GM12878 (cell line): ENCODE measurements at regions not wholly inside any gene's neighbourhood (a gene's known extent, or its start where the extent isn't known, plus 50 kb on each side); places are given as distances from the start of the nearest gene placed in this dataset.

ENCODE experiments used
- ATAC-seq: fragments of 200-7000 bp; cut with Tn5 transposase; 3 replicates; pipeline ENCODE4 v1.9.1; 2020; ENCODE audit warnings: mild to moderate bottlenecking, moderate library complexity
- BruUV-seq: library from RNA; stranded (reverse); fragments of 400-500 nt; replicated peaks from 2 replicates; lab custom pipeline; 2021; lab: Mats Ljungman, UMichigan
- CTCF ChIA-PET: fragments of 300-600 bp; sonication (Branson Sonifier 250); formaldehyde crosslinking; extraction: SDS; loops from one replicate; lab custom pipeline; 2021; ENCODE audit warnings: inconsistent platforms; lab: Yijun Ruan, JAX
- POLR2A ChIA-PET: fragments of 350-600 bp; formaldehyde crosslinking; extraction: SDS; loops from one replicate; lab custom pipeline; 2021; ENCODE audit warnings: inconsistent platforms; lab: Charles Lee
- RAD21 ChIA-PET: fragments of 300-600 bp; sonication (Branson Sonifier 250); formaldehyde crosslinking; loops from one replicate; lab custom pipeline; 2023; ENCODE audit warnings: antibody characterized with exemption; ENCODE audit not compliant: unreplicated experiment; lab: Charles Lee
- SMC1A ChIA-PET: fragments of 300-600 bp; sonication (Branson Sonifier 250); formaldehyde crosslinking; loops from one replicate; lab custom pipeline; 2023; ENCODE audit not compliant: unreplicated experiment, uncharacterized antibody; lab: Charles Lee
- DNase-seq: peaks from one replicate; pipeline ENCODE4 v3.0.0-alpha.2; 2011; ENCODE audit warnings: low read depth, low spot score
- FAIRE-seq: peaks from 3 replicates; lab custom pipeline; 2011; peaks lifted over from hg19 to GRCh38; lab: Jason Lieb, UNC
- H2AFZ ChIP-seq: 2 replicates; pipeline ENCODE4 v1.6.0; 2011; ENCODE audit warnings: low read depth, low read length, control low read depth; ENCODE audit not compliant: control insufficient read depth
- H3K27ac ChIP-seq: 2 replicates; pipeline ENCODE4 v1.5.1; 2011; ENCODE audit warnings: control low read depth; ENCODE audit not compliant: control insufficient read depth, insufficient read depth
- H3K27me3 ChIP-seq, 2 experiments: replicated peaks in 1 of 2; 2 replicates each; pipeline versions ENCODE4 v1.6.0 to v1.6.1; 2011; ENCODE audit warnings: low read length in 1 of 2; ENCODE audit not compliant: control insufficient read depth in 2 of 2, insufficient read depth in 2 of 2
- H3K36me3 ChIP-seq, 2 experiments: 2 replicates each; pipeline ENCODE4 v1.5.1; 2011; ENCODE audit warnings: low read length in 1 of 2; ENCODE audit not compliant: control insufficient read depth in 2 of 2, insufficient read depth in 2 of 2
- H3K4me1 ChIP-seq: 2 replicates; pipeline ENCODE4 v1.6.1; 2011; ENCODE audit warnings: mild to moderate bottlenecking, low read length, moderate library complexity, mixed read lengths; ENCODE audit not compliant: control insufficient read depth, insufficient read depth
- H3K4me2 ChIP-seq: 2 replicates; pipeline ENCODE4 v1.6.0; 2011; ENCODE audit warnings: control low read depth; ENCODE audit not compliant: control insufficient read depth, insufficient read depth
- H3K4me3 ChIP-seq: fragments of 200-600 bp; sonication (generic); 2 replicates; pipeline ENCODE4 v1.5.1; 2016
- H3K79me2 ChIP-seq: 2 replicates; pipeline ENCODE4 v1.6.0; 2011; ENCODE audit warnings: low read length; ENCODE audit not compliant: control insufficient read depth, insufficient read depth
- H3K9ac ChIP-seq: 2 replicates; pipeline ENCODE4 v1.8.0; 2011; ENCODE audit warnings: low read length, control low read depth, mixed read lengths; ENCODE audit not compliant: control insufficient read depth, insufficient read depth
- H3K9me3 ChIP-seq: replicated peaks from 3 replicates; pipeline ENCODE4 v1.5.1; 2011; ENCODE audit warnings: mild to moderate bottlenecking, low read length; ENCODE audit not compliant: control insufficient read depth, insufficient read depth
- H4K20me1 ChIP-seq: 2 replicates; pipeline ENCODE4 v1.6.0; 2011; ENCODE audit not compliant: control insufficient read depth, insufficient read depth
- DPF2 ChIP-seq: fragments of 450-650 bp; IDR thresholded peaks from 2 replicates; pipeline ENCODE4 v1.6.1; 2017; ENCODE audit warnings: mild to moderate bottlenecking
- EP300 ChIP-seq, 2 experiments: fragments of 150-350 bp in 1 of 2; IDR thresholded peaks; 2 replicates each; pipeline ENCODE4 v1.6.1; 2011 to 2012; ENCODE audit warnings: low read depth in 2 of 2, low read length in 2 of 2, borderline replicate concordance in 1 of 2, improper control_type of control experiment in 1 of 2, inconsistent platforms in 1 of 2; ENCODE audit not compliant: control insufficient read depth in 1 of 2
- LARP7 ChIP-seq: fragments of 450-650 bp; IDR thresholded peaks from 2 replicates; pipeline ENCODE4 v1.6.1; 2017; ENCODE audit warnings: mild to moderate bottlenecking
- PAX8 ChIP-seq: fragments of 450-650 bp; IDR thresholded peaks from 2 replicates; pipeline ENCODE4 v1.6.1; 2017; ENCODE audit warnings: mild to moderate bottlenecking, moderate library complexity
- RCOR1 ChIP-seq: conservative IDR thresholded peaks from 2 replicates; pipeline ENCODE4 v1.6.1; 2012; ENCODE audit warnings: low read depth, low read length, improper control_type of control experiment
- WRNIP1 ChIP-seq: IDR thresholded peaks from 2 replicates; pipeline ENCODE4 v1.6.1; 2011; ENCODE audit warnings: low read depth, low read length, improper control_type of control experiment, borderline replicate concordance
- WGBS: methylation state at CpG from one replicate; pipeline ENCODE4 v1.1.6; 2016; ENCODE audit warnings: low lambda C conversion rate; ENCODE audit not compliant: insufficient replicate concordance, insufficient coverage; ENCODE audit errors: missing lambda C conversion rate; 5-methylcytosine and 5-hydroxymethylcytosine counted together
- in situ Hi-C: fragments of 300-500 bp; cut with MboI; formaldehyde crosslinking; loops from 9 replicates; pipeline ENCODE4 v1.14.3; 2018; ENCODE audit warnings: mixed read lengths
- intact Hi-C: fragments of 100-400 bp; cut with micrococcal nuclease; formaldehyde crosslinking; loops from one replicate; pipeline ENCODE4 v1.14.2; 2022; ENCODE audit not compliant: unreplicated experiment
- TF ChIP-seq, protein P1 (sequence below): fragments of 450-650 bp; IDR thresholded peaks from 2 replicates; pipeline ENCODE4 v1.6.1; 2018; ENCODE audit warnings: borderline replicate concordance, mild to moderate bottlenecking; ENCODE audit not compliant: partially characterized antibody
- TF ChIP-seq, protein P2 (sequence below): IDR thresholded peaks from 2 replicates; pipeline ENCODE4 v1.6.1; 2012; ENCODE audit warnings: low read depth, low read length, improper control_type of control experiment
- TF ChIP-seq, protein P3 (sequence below): fragments of 450-650 bp; IDR thresholded peaks from 2 replicates; pipeline ENCODE4 v1.6.1; 2017; ENCODE audit warnings: mild to moderate bottlenecking, low read depth, inconsistent platforms; ENCODE audit not compliant: poor library complexity, severe bottlenecking
- TF ChIP-seq, protein P4 (sequence below): IDR thresholded peaks from 2 replicates; pipeline ENCODE4 v1.6.1; 2012; ENCODE audit warnings: low read depth, low read length, improper control_type of control experiment

DNA sequence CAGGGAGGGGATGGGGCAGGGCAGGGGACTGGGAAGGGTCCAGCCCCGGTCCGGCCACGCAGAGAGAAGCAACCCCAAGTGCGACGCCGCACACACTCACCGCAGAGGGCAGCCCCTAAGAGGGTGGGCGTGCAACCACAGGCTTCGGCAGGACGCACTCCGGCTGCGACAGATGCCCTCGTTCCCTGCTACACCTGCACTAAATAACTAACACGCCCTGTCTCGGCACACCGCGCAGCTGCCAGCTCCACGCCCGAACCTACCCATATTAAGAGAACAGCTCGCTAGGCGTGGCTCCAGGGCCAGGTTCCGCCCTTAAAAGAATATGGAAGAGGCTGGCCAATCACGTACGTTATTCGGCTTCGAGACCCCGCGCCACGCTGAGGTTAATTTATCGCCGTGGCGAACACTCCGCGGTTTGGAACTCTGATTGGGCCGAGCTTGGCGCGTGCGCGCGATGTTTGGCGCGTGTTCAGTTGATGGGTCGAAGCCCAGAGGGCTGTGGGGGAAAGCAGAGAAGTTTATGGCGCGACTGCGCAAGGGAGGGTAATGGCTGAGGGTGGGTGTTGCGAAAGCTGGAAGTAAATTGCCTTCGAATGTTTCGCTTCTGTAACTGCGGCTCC is 91.1 kb downstream of the OR13A1 start (continued):
- TF ChIP-seq, protein P1, sequence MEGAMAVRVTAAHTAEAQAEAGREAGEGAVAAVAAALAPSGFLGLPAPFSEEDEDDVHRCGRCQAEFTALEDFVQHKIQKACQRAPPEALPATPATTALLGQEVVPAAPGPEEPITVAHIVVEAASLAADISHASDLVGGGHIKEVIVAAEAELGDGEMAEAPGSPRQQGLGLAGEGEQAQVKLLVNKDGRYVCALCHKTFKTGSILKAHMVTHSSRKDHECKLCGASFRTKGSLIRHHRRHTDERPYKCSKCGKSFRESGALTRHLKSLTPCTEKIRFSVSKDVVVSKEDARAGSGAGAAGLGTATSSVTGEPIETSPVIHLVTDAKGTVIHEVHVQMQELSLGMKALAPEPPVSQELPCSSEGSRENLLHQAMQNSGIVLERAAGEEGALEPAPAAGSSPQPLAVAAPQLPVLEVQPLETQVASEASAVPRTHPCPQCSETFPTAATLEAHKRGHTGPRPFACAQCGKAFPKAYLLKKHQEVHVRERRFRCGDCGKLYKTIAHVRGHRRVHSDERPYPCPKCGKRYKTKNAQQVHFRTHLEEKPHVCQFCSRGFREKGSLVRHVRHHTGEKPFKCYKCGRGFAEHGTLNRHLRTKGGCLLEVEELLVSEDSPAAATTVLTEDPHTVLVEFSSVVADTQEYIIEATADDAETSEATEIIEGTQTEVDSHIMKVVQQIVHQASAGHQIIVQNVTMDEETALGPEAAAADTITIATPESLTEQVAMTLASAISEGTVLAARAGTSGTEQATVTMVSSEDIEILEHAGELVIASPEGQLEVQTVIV: no peak
- TF ChIP-seq, protein P2, sequence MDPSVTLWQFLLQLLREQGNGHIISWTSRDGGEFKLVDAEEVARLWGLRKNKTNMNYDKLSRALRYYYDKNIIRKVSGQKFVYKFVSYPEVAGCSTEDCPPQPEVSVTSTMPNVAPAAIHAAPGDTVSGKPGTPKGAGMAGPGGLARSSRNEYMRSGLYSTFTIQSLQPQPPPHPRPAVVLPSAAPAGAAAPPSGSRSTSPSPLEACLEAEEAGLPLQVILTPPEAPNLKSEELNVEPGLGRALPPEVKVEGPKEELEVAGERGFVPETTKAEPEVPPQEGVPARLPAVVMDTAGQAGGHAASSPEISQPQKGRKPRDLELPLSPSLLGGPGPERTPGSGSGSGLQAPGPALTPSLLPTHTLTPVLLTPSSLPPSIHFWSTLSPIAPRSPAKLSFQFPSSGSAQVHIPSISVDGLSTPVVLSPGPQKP: no peak
- no peak for TF ChIP-seq WRNIP1
- TF ChIP-seq, protein P3, sequence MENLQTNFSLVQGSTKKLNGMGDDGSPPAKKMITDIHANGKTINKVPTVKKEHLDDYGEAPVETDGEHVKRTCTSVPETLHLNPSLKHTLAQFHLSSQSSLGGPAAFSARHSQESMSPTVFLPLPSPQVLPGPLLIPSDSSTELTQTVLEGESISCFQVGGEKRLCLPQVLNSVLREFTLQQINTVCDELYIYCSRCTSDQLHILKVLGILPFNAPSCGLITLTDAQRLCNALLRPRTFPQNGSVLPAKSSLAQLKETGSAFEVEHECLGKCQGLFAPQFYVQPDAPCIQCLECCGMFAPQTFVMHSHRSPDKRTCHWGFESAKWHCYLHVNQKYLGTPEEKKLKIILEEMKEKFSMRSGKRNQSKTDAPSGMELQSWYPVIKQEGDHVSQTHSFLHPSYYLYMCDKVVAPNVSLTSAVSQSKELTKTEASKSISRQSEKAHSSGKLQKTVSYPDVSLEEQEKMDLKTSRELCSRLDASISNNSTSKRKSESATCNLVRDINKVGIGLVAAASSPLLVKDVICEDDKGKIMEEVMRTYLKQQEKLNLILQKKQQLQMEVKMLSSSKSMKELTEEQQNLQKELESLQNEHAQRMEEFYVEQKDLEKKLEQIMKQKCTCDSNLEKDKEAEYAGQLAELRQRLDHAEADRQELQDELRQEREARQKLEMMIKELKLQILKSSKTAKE: no peak
- TF ChIP-seq, all 136 proteins: peak for 0

DNA sequence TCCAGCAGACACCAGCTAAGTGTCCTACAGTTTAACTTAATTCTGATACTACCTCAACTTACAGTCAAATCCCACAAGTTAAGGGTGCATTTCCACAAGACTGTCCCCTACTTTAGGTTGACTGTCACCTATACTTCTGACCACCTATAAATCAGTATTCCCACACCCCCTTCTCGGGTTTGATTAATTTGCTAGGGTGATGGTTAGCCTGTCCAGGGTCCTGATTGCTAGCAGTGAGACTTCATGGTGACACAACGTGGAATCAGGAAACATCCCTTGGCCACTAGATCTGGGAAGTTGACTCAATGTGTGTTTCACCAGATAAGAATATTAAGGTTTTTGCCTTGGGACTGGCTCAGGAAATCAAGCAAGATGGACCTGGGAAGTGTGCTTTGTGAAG is 88.4 kb downstream of the OR13A1 start:
- intact Hi-C loops (no loop called here), in situ Hi-C loops (no loop called here)
- DNase-seq: no peak
- ChIA-PET RAD21 (no interaction called here), CTCF (interaction anchor here (0.8 to 1.2 kb wide), 2 partner anchors 8 kb away, joined by 3 to 4 read pairs; no protein-coding TSS in a partner anchor), SMC1A (interaction anchor here (0.7 kb wide), 2 partner anchors 11 to 792 kb away, joined by 3 read pairs; no protein-coding TSS in a partner anchor), POLR2A (no interaction called here)
- no peak overlapping the region for H3K9ac ChIP-seq
- H3K9me3 ChIP-seq: no peaks in the 10 kb centered on the region; the same call in 1 of the 3 replicates
- no peak overlapping the region for H3K27ac ChIP-seq
- no peak for TF ChIP-seq LARP7
- TF ChIP-seq PAX8: no peak
- no peak for TF ChIP-seq DPF2
- TF ChIP-seq, protein P4, sequence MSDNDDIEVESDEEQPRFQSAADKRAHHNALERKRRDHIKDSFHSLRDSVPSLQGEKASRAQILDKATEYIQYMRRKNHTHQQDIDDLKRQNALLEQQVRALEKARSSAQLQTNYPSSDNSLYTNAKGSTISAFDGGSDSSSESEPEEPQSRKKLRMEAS: no peak
- TF ChIP-seq WRNIP1: no peak
- no peak for TF ChIP-seq RCOR1
- no peak for TF ChIP-seq EP300 (IDR thresholded peaks at IDR 0.05; ENCODE audit: borderline replicate concordance in 1 of 2, control insufficient read depth in 1 of 2, low read depth in 2 of 2, low read length in 2 of 2)
- no peaks in the 10 kb centered on the region for H3K4me1 ChIP-seq
- H3K4me3 ChIP-seq: no peak overlapping the region
- no peaks in the 10 kb centered on the region; a peak in 1 of 4 replicates for H3K27me3 ChIP-seq
- no peak for FAIRE-seq
- no peak for ATAC-seq
- no peak overlapping the region for H2AFZ ChIP-seq
- H3K36me3 ChIP-seq: no peaks in the 10 kb centered on the region
- H3K4me2 ChIP-seq: no peak overlapping the region
- 0% methylated on average over 2 of the region's 2 CpGs for WGBS
- H3K79me2 ChIP-seq: no peaks in the 10 kb centered on the region
- H4K20me1 ChIP-seq: no peaks in the 10 kb centered on the region
- no TSS peak for BruUV-seq
